Astrocyte of the cerebellum (primary cell): ENCODE measurements at regions not wholly inside any gene's neighbourhood (a gene's known extent, or its start where the extent isn't known, plus 50 kb on each side); places are given as distances from the start of the nearest gene placed in this dataset.

ENCODE experiments used
- DNase-seq: peaks from one replicate; pipeline ENCODE4 v3.0.0-alpha.2; 2011; ENCODE audit warnings: low read depth
- H3K4me3 ChIP-seq: 2 replicates; pipeline ENCODE4 v1.5.1; 2011; ENCODE audit warnings: mild to moderate bottlenecking, low read depth, low read length, moderate library complexity
- in situ Hi-C: cut with HindIII; loops from 2 replicates; pipeline ENCODE4 v1.10.0; 2017; ENCODE audit warnings: low sequenced_read_pairs
- TF ChIP-seq, protein P1 (sequence below): IDR thresholded peaks from 2 replicates; pipeline ENCODE4 v1.5.1; 2012; ENCODE audit warnings: low read length, low read depth, moderate library complexity, mild to moderate bottlenecking; ENCODE audit errors: missing control alignments

DNA sequence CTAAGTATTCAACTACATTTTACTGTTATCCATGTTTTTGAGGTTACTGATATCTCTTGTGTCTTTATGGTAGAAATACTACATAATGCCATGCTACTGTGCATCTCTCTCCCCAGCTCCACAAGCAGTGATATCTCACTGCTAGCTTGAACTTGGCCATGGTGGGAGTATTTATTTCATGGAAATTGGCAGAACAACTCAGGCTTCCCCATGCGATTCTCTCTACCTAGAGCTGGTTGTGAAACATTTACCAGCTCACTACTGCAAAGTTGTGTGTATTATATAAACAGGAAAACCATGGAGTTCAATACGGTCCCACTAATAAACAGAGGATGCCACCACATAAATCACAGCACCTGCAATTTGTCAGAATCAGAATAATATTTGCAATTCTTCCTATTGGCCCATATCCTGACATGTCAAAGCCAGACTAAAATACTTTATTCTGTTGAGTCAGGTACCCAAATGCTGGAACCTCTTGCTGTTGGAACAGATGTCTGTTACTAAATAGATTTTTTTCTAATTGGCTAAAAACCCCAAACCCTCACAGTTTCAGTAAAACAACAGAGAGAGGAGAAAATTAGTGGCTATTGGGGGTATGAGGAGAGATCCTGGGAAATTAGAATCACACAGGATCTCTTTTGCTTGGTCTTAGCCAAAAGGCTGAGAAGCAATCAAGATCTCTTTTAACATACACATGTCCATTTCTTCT lies 91.4 kb upstream of the SLC10A2 start:
- no peak overlapping the region for H3K4me3 ChIP-seq
- no peak for DNase-seq
- TF ChIP-seq, protein P1, sequence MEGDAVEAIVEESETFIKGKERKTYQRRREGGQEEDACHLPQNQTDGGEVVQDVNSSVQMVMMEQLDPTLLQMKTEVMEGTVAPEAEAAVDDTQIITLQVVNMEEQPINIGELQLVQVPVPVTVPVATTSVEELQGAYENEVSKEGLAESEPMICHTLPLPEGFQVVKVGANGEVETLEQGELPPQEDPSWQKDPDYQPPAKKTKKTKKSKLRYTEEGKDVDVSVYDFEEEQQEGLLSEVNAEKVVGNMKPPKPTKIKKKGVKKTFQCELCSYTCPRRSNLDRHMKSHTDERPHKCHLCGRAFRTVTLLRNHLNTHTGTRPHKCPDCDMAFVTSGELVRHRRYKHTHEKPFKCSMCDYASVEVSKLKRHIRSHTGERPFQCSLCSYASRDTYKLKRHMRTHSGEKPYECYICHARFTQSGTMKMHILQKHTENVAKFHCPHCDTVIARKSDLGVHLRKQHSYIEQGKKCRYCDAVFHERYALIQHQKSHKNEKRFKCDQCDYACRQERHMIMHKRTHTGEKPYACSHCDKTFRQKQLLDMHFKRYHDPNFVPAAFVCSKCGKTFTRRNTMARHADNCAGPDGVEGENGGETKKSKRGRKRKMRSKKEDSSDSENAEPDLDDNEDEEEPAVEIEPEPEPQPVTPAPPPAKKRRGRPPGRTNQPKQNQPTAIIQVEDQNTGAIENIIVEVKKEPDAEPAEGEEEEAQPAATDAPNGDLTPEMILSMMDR = no peak
- in situ Hi-C loops = no loop called here

DNA sequence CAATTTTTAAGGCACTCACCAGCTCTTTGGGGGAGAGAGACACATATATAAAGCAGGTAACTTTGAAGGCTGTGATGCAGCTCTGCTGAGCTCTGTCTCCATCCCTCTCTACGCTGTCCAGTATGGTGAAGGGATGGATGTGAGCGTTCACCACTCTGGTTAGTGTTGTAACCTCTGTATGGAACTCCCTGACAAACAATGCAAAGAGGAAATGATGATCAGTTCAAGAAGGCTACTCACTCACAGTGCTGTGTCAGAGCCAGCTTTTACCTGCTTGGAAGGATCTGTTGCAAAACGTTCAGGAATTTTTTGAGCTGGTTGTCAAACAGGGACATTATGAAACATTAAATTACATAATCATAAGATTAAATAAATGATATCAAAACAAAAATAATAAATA lies 90.8 kb upstream of the SLC10A2 start:
- in situ Hi-C loops = no loop called here
- TF ChIP-seq, protein P1 = no peak
- DNase-seq = no peak
- H3K4me3 ChIP-seq = no peak overlapping the region

DNA sequence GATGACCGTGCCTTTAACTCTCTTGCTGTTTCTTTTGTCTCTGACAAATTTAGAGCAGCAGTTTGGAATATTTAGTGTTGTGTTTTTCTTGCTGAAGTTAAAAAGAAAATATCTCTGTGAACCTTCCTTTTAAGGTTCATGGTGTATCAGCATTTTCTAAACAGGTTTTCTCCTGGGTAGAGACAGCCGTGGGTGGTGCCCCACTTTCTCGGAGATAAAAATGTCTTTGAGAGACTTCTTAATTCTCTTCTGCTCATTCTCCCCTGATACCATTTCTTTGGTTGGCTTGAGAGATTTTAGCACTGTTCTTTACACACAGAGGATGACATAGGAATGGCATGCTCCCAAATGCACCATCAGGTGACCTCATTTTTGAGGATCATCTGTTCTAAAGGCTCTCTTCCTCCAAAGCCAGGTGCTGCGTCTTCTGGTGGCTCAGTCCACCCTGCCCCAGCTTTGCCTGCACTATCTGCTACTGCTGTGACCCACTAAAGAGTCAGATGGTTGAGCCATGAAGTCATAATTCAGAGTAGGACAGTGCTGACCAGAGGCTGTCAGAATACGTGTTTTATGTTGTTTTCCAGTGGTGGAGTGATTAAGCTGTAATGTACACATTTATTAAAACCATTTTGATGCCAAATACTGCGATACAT lies 90.3 kb upstream of the SLC10A2 start:
- DNase-seq = no peak
- in situ Hi-C loops = no loop called here
- TF ChIP-seq, protein P1 = no peak
- H3K4me3 ChIP-seq = no peak overlapping the region

DNA sequence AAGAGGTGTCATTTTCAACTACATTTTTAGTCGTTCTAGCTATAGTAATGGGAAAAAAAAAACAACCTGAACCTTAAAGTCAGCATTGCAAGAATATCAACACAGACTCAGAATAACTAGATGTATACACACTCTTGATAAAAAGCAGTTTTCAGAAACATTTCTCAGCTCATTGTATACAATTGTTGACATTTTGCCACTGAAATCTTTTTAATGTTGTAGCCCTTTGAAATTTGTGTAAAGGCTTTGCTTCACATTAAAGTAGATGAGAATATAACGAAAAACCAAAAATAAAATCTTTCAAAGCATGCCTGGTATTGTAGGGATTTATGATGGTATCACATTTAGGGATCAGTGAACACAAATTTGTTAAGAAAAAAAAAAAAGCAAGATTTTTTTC lies 87.2 kb upstream of the SLC10A2 start:
- TF ChIP-seq, protein P1 = no peak
- no peak for DNase-seq
- H3K4me3 ChIP-seq = no peak overlapping the region
- in situ Hi-C loops = no loop called here

GRCh38 chr13:103147961-103148360 lies 81.7 kb upstream of the SLC10A2 start:
- in situ Hi-C loops = no loop called here
- no peak overlapping the region for H3K4me3 ChIP-seq
- TF ChIP-seq, protein P1 = no peak
- no peak for DNase-seq

DNA sequence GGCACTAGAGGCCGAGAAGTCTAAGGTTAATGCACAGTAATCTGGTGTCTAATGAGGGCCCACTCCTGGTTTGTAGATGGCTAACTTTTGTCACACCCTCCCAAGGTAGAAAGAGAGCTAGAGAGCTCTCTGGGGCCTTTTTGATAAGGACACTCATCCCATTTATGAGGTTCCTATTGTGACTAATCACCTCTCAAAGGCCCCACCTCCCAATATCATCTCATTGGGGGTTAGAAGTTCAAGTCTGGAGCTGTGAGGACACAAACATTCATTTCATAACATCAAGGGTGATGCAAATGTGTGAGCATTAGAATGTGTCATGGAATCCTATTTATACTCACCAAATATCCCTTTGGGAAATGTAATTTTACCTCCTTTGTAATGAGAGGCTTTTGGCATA lies 79.2 kb upstream of the SLC10A2 start:
- in situ Hi-C loops = no loop called here
- no peak overlapping the region for H3K4me3 ChIP-seq
- TF ChIP-seq, protein P1 = no peak
- DNase-seq = no peak
